NCI-H460 (cell line): ENCODE measurements at regions not wholly inside any gene's neighbourhood (a gene's known extent, or its start where the extent isn't known, plus 50 kb on each side); places are given as distances from the start of the nearest gene placed in this dataset.
"Not testable (repeated sequence)": the region's sequence is repeated elsewhere in the genome, so short reads cannot be mapped to it uniquely, and the experiment has no call there.

Experiments
- DNase-seq: peaks from one replicate; pipeline ENCODE4 v3.0.0-alpha.2; 2016; ENCODE audit warnings: low read depth; ENCODE audit errors: extremely low read depth

GRCh38 chr7:13259930-13260329 is 572.5 kb downstream of the ARL4A start:
- DNase-seq = no peak

DNA sequence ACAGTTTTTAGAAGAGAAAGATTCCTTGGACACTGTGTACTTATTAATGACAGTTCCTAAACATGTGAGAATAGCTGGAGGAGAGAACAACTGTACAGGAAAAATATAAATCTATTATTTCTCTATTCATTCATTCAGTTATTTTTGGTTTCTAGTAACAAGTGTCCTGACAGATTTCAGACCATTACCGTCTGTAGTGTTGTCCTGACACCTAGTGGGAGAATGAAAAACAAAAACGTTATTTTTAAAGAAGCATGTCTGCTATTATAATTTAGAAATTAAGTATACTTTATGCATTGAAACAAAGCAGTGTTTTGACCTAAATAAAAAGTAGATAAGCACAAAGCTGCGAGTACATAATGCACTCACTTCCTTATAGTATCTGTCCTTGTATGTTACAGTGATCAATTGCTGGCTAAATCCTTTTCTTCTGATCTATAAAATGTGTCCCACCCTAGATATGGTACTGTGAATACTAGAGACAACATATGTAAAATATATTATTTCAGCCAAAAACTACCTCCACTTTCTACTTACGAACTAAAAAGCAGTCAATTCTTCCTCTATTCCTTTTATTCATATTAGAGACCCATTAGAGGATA is 575.6 kb downstream of the ARL4A start:
- peak; percentile 52 for DNase-seq

DNA sequence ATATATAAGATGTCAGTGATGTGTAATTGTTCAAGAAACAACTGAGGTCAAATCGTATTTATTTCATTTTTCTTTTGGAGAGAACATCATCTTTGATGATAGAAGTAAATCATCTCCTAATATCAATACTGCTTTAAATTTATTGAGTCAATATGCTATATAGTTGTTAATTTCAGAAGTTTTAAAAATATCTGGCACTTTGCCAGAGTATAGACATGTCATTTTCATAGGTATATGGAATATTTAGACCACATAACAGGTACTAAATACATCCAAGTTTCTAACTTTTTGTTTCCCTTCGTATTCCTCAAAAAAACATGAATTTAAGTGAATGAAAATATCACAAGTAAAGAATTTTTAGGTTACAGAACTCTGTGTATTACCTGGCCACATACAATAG is 577.8 kb downstream of the ARL4A start:
- DNase-seq = no peak

DNA sequence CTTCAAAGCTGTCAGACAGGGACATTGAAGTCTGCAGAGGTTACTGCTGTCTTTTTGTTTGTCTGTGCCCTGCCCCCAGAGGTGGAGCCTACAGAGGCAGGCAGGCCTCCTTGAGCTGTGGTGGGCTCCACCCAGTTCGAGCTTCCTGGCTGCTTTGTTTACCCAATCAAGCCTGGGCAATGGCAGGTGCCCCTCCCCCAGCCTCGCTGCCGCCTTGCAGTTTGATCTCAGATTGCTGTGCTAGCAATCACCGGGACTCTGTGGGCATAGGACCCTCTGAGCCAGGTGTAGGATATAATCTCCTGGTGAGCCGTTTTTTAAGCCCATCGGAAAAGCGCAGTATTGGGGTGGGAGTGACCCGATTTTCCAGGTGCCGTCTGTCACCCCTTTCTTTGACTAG is 586.8 kb downstream of the ARL4A start:
- not testable (repeated sequence) for DNase-seq

DNA sequence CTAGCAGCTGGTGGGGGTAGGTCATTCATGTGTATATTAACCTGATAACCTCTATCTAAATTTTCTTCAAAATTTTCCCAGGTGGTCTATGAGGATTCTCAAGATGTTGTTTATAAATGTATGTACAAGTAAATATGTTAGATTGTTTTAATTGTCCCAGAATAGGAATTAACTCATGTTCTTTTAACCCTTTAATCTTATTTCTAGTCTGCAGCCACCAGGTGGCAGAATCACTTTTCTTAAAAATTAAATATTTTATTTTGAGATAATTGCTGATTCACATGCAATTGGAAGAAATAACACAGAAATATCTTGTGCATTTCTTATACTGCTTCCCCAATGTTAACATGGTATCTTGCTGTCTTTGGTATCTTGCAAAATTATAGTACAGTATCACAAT is 589.5 kb downstream of the ARL4A start:
- DNase-seq = no peak

DNA sequence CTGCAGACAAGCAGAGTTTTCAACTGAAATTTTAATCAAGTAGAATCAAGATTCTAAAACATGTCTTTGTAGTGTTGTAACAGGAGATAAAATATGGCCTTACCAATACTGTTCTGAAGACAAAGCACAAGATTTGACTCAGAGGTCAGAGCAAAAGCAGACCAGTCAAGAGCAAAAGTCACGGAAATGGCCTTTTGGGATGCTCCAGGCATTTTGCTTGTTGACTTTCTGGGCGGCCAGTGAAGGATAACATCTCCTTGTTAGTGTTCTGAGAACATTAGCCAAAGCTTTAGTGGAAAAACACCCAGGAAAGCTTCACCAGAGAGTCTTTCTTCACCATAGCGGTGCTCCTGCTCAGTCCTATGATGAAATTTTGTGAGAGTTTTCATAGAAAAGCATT is 590.6 kb downstream of the ARL4A start:
- DNase-seq = peak; percentile 67

- peak; percentile 57 for DNase-seq
Measured at GRCh38 chr7:13279854-13280435, 592.5 kb downstream of the ARL4A start.

DNA sequence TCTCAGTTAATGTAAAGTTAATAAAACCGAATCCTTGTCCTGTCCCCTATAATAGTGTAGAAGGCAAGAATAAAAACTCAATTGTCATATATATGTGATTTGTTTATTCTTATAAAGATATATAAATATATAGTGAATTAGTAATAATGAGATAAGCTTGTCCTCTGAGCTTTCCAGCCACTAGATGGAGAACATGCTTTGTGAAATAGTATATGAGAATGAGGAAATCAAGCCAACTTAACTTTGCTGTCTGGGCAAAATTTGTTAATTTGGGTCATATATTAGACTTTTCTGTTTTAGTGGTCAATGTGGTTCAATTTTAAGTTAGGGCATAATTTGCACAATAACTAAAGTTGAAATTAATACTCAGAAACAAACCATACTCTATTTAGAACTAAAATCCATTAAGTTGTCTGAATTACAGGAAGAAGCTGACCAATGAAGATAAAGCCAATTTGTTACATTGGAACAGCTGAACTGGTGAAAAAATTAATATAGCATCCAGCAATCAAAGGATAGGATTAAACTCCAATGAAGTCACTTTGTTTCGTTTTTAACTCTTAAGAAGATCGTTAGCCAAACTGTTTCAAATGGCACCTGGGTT is 595.0 kb downstream of the ARL4A start:
- peak; percentile 49 for DNase-seq

DNA sequence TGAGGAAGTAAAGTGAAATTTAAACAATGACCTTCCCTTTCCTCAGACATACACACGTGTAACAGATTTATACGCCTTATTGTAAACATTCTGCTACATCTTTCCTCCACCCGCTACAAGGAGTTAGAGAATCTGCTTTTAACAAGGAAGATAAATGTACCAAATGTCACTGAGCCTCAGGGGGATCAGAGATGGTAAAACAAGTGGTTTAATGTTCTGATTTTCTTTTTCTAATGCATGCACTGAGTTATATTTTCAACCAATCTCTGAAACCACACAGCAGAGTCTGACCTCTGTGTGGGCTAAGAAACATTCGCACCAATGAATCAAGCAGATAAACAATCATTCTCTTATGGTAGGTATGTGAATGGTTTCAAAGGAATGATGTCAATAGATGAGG is 599.5 kb downstream of the ARL4A start:
- no peak for DNase-seq

DNA sequence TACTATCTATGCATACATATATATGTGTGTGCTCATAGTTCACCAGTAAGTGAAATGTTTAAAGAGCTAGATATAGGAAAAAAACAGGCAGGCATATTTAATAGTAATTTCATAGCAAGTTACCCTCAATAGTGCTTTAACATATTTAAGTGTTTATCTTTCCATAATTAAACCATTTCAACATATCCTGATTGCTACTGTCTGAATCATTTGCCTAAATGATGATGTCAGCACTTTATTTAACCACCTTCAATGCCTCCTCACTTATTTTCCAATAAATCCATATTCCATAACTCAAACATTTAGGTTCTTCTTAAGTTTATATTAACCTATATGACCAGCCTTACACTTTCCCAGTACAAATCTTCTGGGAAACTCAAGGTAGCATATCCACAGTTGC is 601.1 kb downstream of the ARL4A start:
- no peak for DNase-seq

GRCh38 chr7:13290975-13291374 is 603.5 kb downstream of the ARL4A start:
- no peak for DNase-seq

DNA sequence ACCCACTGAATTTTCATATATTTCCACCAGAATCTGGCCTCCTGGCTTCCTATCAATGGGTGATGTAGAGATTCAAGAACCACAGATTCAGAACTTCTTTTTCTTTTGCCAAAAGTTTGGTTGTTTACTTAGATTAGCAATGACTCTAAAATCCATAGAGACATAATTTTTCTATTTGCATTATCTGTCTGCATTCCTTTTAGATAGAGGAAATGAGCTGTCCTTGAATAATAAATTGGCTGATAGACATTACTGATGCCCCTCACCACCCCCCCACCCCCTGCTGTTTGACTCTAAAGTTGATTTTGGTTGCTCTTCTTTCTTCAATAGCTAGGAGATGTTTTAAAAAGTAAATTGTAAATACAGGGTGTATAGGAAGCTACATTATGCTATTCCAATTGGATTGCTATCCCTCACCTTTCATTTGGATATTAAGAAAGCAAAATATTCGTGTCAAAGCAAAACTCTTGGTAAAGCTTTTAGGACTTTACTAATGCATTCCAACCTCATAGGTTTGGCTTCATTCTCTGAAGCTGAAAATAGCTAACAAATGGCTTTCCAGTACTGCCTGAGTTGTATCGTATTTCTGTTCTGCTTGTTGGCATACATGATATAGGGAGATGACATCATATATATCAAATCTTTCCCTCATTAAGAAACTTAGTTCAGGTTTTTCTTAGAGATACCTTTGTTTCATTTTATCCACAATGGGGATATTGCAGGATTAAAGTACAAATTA is 606.0 kb downstream of the ARL4A start:
- DNase-seq = no peak

GRCh38 chr7:13307040-13307439 is 619.6 kb downstream of the ARL4A start:
- DNase-seq = no peak

- no peak for DNase-seq
Measured at GRCh38 chr7:13308423-13308822, 621.0 kb downstream of the ARL4A start.

DNA sequence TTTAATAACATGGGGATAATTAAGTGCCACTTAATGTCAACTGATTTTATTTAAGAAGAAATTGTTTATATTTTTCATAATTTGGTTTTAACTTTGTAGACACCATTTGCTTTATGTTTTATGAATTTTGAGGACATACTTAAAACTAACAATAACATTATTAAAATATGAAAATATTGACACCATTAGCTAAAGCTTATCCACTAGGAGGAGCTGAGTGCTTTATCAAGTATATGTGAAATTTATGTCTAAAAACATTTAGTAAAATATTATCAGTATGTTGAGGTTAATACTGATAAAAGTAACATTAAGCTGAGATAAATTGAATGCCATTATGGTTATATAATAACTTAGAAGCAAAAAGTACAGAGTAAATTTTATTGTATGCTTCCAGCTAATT is 622.1 kb downstream of the ARL4A start:
- no peak for DNase-seq

DNA sequence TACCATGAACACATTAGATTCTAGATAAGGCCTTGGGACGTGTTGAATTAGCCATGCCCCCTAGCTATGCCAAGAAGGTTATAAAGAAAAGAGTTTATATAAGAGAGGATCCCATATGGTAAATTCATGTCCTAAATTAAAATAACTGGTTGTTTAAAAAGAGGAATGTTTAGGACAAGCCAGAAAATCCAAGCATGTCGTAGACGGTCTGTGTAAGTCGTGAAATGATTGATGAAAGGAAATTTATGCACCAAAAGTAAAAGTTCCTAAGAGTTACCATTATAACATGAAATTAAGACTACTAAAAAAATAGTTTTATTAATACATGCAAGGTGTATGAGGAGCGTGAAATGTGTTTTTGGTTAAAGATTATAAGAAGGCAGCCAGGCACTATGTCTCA is 624.9 kb downstream of the ARL4A start:
- no peak for DNase-seq

- no peak for DNase-seq
Measured at GRCh38 chr7:13320333-13320732, 632.9 kb downstream of the ARL4A start.

DNA sequence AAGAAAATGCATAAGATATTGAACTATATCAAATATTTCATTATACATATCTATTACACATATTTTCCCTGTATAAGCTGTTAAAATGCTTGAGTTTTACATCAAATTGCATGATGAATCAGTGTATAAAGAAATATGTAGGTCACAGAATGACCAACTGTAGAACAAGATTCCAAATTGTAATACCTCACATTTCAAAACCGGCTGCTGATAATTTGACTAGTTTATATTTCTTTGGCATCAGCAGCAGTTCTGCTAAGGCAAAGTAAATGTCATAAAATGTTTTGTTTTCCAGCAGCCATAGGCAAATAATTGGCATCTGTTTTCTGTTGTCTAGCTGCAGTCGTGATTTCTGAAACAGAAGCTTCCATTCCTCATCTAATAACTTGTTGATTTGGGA is 633.9 kb downstream of the ARL4A start:
- no peak for DNase-seq

DNA sequence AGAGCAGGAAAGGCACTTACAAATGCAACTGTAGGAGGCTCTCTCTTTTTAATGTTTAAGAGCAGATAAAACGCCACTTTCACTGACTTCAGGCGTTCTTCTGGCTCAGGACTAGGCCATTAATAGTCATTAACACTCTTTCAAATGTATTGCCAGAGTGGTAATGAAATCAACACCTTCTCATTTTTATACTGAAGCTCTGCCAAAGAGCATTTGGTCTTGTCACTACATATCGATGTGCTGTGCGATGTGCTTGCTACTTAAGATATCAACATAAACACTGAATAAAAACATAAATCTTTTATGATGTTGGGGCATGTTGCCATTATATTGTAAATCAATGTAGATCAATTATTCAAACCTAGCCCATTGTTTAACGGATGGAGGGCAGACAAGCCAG is 634.7 kb downstream of the ARL4A start:
- DNase-seq = no peak

DNA sequence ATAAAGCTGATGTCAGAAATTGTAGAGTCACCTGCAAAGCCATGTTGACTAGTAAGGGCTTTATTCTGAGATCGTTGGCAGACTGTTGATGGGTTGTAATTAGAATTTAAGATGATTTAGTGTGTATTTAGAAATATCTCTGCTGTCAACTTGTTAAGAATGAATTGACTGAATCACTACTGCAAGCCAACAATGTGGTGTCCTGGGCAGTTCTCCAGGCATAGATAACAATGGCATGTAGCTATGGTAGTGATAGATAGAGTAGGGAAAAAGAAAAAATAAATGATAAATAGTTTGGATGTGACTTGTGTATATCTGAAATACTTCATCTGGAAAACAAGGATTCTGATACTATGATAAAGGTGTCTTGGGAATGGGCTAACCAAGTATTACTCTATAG is 640.2 kb downstream of the ARL4A start:
- no peak for DNase-seq

- no peak for DNase-seq
Measured at GRCh38 chr7:13333371-13333770, 645.9 kb downstream of the ARL4A start.

GRCh38 chr7:13336227-13336626 is 648.8 kb downstream of the ARL4A start:
- no peak for DNase-seq
